ENCODE measurements at regions not wholly inside any gene's neighbourhood (a gene's known extent, or its start where the extent isn't known, plus 50 kb on each side); places are given as distances from the start of the nearest gene placed in this dataset.

DNA sequence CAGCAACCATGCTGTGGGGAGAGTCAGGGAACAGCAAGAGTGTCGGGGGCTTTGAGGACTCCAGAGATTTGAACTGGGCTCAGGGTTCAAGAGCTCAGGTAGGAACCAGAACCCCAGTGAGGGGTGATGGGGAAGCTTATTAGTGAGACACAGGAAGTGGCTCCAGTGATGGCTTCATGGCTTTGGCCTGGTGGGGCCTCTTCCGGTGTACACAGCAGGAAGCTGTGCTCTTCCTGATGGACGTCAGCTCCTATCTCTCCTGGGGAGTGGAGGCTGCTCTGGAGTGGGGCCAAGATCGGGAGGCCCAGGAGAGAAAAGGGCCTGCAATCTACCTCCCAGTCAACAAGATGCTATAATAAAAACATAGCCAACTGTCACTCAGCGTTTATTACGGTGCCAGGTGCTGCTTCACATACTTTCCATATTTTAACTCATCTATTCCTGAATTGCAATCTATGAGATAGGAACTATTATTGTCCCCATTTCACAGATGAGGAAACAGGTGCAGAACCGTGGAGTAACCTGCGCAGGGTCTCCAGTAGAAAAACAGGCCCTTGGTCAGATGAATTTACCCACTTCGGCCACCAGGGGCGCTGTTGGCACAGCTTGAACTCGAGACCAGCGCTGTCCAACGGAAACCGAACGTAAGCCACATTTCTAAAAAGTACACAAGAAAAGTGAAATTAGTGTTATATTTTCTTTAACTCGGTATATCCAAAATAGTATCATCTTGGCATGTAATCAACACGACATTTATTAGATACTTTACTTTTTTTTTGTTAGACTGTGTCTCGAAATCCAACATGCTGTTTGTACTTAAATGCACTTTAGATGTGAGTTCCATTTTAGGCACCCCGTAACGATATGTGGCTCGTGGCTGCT, 63.6 kb upstream of the DLK1 start:
- SMC1A ChIA-PET (ENCODE audit: uncharacterized antibody, unreplicated experiment), result no interaction called here
- no peak overlapping the region for H2AFZ ChIP-seq (ENCODE audit: control insufficient read depth, low read depth, low read length)
- H3K79me2 ChIP-seq (ENCODE audit: control insufficient read depth, insufficient read depth, low read length), result no peaks in the 10 kb centered on the region
- RAD21 ChIA-PET (ENCODE audit: unreplicated experiment), result interaction anchor here (0.8 kb wide), 1 partner anchor 277 kb away, joined by 3 read pairs; no protein-coding TSS in a partner anchor
- H3K4me1 ChIP-seq (ENCODE audit: control insufficient read depth, insufficient read depth, low read length), result no peaks in the 10 kb centered on the region
- H3K27ac ChIP-seq (ENCODE audit: control insufficient read depth, insufficient read depth), result no peak overlapping the region
- no peak overlapping the region for H3K4me2 ChIP-seq (ENCODE audit: control insufficient read depth, insufficient read depth)
- H3K27me3 ChIP-seq (replicated peaks in 1 of 2; ENCODE audit: control insufficient read depth in 2 of 2, insufficient read depth in 2 of 2, low read length in 1 of 2), result no peaks in the 10 kb centered on the region; a peak in 1 of 4 replicates
- no peak for DNase-seq (ENCODE audit: low read depth, low spot score)
- no peaks in the 10 kb centered on the region for H3K9me3 ChIP-seq (replicated peaks; ENCODE audit: control insufficient read depth, insufficient read depth, low read length)
- 45% methylated on average over 21 of the region's 21 CpGs for WGBS (ENCODE audit: insufficient coverage, insufficient replicate concordance, low lambda C conversion rate, missing lambda C conversion rate)
- H3K9ac ChIP-seq (ENCODE audit: control insufficient read depth, insufficient read depth, low read length), result no peak overlapping the region
- in situ Hi-C loops (cut with MboI), result no loop called here
- BruUV-seq (replicated peaks), result no TSS peak
- no peaks in the 10 kb centered on the region for H4K20me1 ChIP-seq (ENCODE audit: control insufficient read depth, insufficient read depth)
- H3K36me3 ChIP-seq (ENCODE audit: control insufficient read depth in 2 of 2, insufficient read depth in 2 of 2, low read length in 1 of 2), result no peaks in the 10 kb centered on the region
- POLR2A ChIA-PET, result no interaction called here
- H3K4me3 ChIP-seq, result no peak overlapping the region
- intact Hi-C loops (cut with micrococcal nuclease; ENCODE audit: unreplicated experiment), result no loop called here
- TF ChIP-seq NRF1 (conservative IDR thresholded peaks at IDR 0.05; ENCODE audit: low read depth, low read length) (0 out of 2 replicates have a peak, but pooled peaks have one; percentile 3), RB1 (IDR thresholded peaks at IDR 0.05; ENCODE audit: borderline replicate concordance) (no peak), CTCF (IDR thresholded peaks at IDR 0.05 in 2 of 3, conservative IDR thresholded peaks at IDR 0.05 in 1 of 3; ENCODE audit: control insufficient read depth in 2 of 3, extremely low read depth in 1 of 3, insufficient read depth in 1 of 3, low read depth in 3 of 3, low read length in 3 of 3) (peak; percentile 61 to 82 (median 74)), GABPA (IDR thresholded peaks at IDR 0.05; ENCODE audit: low read depth) (0 out of 2 replicates have a peak, but pooled peaks have one; percentile 19), FOS (IDR thresholded peaks at IDR 0.05; ENCODE audit: borderline replicate concordance, extremely low read depth, insufficient read length) (no peak), MYB (IDR thresholded peaks at IDR 0.05; ENCODE audit: borderline replicate concordance, low read depth, low read length) (no peak), REST (IDR thresholded peaks at IDR 0.05; ENCODE audit: low read depth, low read length) (peak; percentile 63; the same call in 1 of the 2 replicates), RAD21 (IDR thresholded peaks at IDR 0.05; ENCODE audit: insufficient read depth, low read depth, low read length) (peak; percentile 36; the same call in 1 of the 2 replicates)
- TF ChIP-seq, protein P1, sequence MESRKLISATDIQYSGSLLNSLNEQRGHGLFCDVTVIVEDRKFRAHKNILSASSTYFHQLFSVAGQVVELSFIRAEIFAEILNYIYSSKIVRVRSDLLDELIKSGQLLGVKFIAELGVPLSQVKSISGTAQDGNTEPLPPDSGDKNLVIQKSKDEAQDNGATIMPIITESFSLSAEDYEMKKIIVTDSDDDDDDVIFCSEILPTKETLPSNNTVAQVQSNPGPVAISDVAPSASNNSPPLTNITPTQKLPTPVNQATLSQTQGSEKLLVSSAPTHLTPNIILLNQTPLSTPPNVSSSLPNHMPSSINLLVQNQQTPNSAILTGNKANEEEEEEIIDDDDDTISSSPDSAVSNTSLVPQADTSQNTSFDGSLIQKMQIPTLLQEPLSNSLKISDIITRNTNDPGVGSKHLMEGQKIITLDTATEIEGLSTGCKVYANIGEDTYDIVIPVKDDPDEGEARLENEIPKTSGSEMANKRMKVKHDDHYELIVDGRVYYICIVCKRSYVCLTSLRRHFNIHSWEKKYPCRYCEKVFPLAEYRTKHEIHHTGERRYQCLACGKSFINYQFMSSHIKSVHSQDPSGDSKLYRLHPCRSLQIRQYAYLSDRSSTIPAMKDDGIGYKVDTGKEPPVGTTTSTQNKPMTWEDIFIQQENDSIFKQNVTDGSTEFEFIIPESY (IDR thresholded peaks at IDR 0.05), result 0 out of 2 replicates have a peak, but pooled peaks have one; percentile 42
- FAIRE-seq, result no peak
- peak; percentile 68 for ATAC-seq
- CTCF ChIA-PET, result interaction anchor here (0.7 to 3.2 kb wide), 13 partner anchors 8 to 389 kb away, joined by 3 to 20 read pairs (median 3); no protein-coding TSS in a partner anchor
